ENCODE measurements at regions not wholly inside any gene's neighbourhood (a gene's known extent, or its start where the extent isn't known, plus 50 kb on each side); places are given as distances from the start of the nearest gene placed in this dataset.

GRCh38 chr2:216305574-216305973 lies 66.7 kb downstream of the MARCHF4 start:
- Histone ChIP-seq H3K27me3 (ENCODE audit: control insufficient read depth, insufficient read depth, low read length) (no peaks in the 10 kb centered on the region), H3K36me3 (ENCODE audit: control insufficient read depth, insufficient read depth, low read length) (no peaks in the 10 kb centered on the region), H3K4me3 (ENCODE audit: low read depth, low read length) (no peak overlapping the region)
- TF ChIP-seq CTCF (IDR thresholded peaks at IDR 0.05; ENCODE audit: insufficient read depth, low read depth, low read length) = no peak
- POLR2A ChIA-PET = no interaction called here
- CTCF ChIA-PET = no interaction called here
- no peak for DNase-seq (ENCODE audit: low read depth)

GRCh38 chr2:216302981-216303676 lies 69.2 kb downstream of the MARCHF4 start:
- no peak overlapping the region for H3K4me3 ChIP-seq (ENCODE audit: low read depth, low read length)
- ChIA-PET POLR2A (interaction anchor here (0.7 kb wide), 1 partner anchor 162 kb away, joined by 12 read pairs; no protein-coding TSS in a partner anchor), CTCF (interaction anchor here (0.9 to 2.0 kb wide), 3 partner anchors 9 to 17 kb away, joined by 3 to 7 read pairs (median 4); no protein-coding TSS in a partner anchor)
- peak; percentile 72 for DNase-seq (ENCODE audit: low read depth)
- H3K27me3 ChIP-seq (ENCODE audit: control insufficient read depth, insufficient read depth, low read length) = no peaks in the 10 kb centered on the region
- no peak for TF ChIP-seq CTCF (IDR thresholded peaks at IDR 0.05; ENCODE audit: insufficient read depth, low read depth, low read length)
- no peaks in the 10 kb centered on the region for H3K36me3 ChIP-seq (ENCODE audit: control insufficient read depth, insufficient read depth, low read length)

- ChIA-PET POLR2A (interaction anchor here (0.6 kb wide), 1 partner anchor 9 kb away, joined by 3 read pairs; no protein-coding TSS in a partner anchor), CTCF (interaction anchor here (0.8 to 0.9 kb wide), 2 partner anchors 12 to 78 kb away, joined by 3 to 4 read pairs; no protein-coding TSS in a partner anchor)
- Histone ChIP-seq H3K27me3 (ENCODE audit: control insufficient read depth, insufficient read depth, low read length) (no peaks in the 10 kb centered on the region), H3K4me3 (ENCODE audit: low read depth, low read length) (no peak overlapping the region), H3K36me3 (ENCODE audit: control insufficient read depth, insufficient read depth, low read length) (no peaks in the 10 kb centered on the region)
- TF ChIP-seq CTCF (IDR thresholded peaks at IDR 0.05; ENCODE audit: insufficient read depth, low read depth, low read length) = no peak
- no peak for DNase-seq (ENCODE audit: low read depth)
Observed at GRCh38 chr2:216300906-216301305, 71.4 kb downstream of the MARCHF4 start.

- no peak for DNase-seq (ENCODE audit: low read depth)
- no peak for TF ChIP-seq CTCF (IDR thresholded peaks at IDR 0.05; ENCODE audit: insufficient read depth, low read depth, low read length)
- Histone ChIP-seq H3K27me3 (ENCODE audit: control insufficient read depth, insufficient read depth, low read length) (no peaks in the 10 kb centered on the region), H3K4me3 (ENCODE audit: low read depth, low read length) (no peak overlapping the region), H3K36me3 (ENCODE audit: control insufficient read depth, insufficient read depth, low read length) (no peaks in the 10 kb centered on the region)
- POLR2A ChIA-PET = interaction anchor here (0.7 kb wide), 1 partner anchor 62 kb away, joined by 5 read pairs; no protein-coding TSS in a partner anchor
- CTCF ChIA-PET = interaction anchor here (0.7 to 1.5 kb wide), 2 partner anchors 14 to 1031 kb away, joined by 3 to 4 read pairs; no protein-coding TSS in a partner anchor
Observed at GRCh38 chr2:216299588-216299987, 72.7 kb downstream of the MARCHF4 start.

GRCh38 chr2:216298719-216299495 lies 73.4 kb downstream of the MARCHF4 start:
- ChIA-PET POLR2A (interaction anchor here (0.7 kb wide), 1 partner anchor 61 kb away, joined by 5 read pairs; no protein-coding TSS in a partner anchor), CTCF (interaction anchor here (1.5 kb wide), 1 partner anchor 13 kb away, joined by 3 read pairs; no protein-coding TSS in a partner anchor)
- no peaks in the 10 kb centered on the region for H3K36me3 ChIP-seq (ENCODE audit: control insufficient read depth, insufficient read depth, low read length)

More at GRCh38 chr2:216298719-216299495, 73.4 kb downstream of the MARCHF4 start:
- Histone ChIP-seq H3K27me3 (ENCODE audit: control insufficient read depth, insufficient read depth, low read length) (no peaks in the 10 kb centered on the region), H3K4me3 (ENCODE audit: low read depth, low read length) (no peak overlapping the region)
- no peak for TF ChIP-seq CTCF (IDR thresholded peaks at IDR 0.05; ENCODE audit: insufficient read depth, low read depth, low read length)
- peak; percentile 84 for DNase-seq (ENCODE audit: low read depth)

Data from BJ (cell line).